ENCODE measurements at regions not wholly inside any gene's neighbourhood (a gene's known extent, or its start where the extent isn't known, plus 50 kb on each side); places are given as distances from the start of the nearest gene placed in this dataset.

DNA sequence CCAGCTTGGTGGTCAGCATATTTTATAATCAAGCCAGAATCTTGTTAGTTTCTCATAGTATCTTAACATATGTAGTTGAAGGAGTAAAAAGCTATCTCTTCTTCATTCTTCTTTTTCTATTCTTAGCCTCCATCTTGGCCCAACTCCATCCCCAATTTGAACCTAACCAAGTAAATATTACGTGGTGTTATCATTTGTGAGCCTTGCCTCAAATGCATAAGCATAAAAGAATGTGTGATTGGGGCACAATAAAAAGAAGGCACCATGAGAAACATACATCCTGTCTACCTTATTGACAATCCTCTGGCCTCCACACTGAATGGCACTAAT lies 181.4 kb upstream of the BMP4 start:
- Histone ChIP-seq H3K4me1 (peaks cover 9 to 22% of the 10 kb centered on the region in 2 donors), H3K27me3 (no peaks in the 10 kb centered on the region), H3K9me3 (no peaks in the 10 kb centered on the region), H3K4me3 (replicated peaks in 1 of 3) (no peak overlapping the region), H3K36me3 (no peaks in the 10 kb centered on the region), H3K27ac (peak overlapping the region; percentile 29 to 65 (median 46))
- intact Hi-C loops (cut with DNase I) = no loop called here
- DNase-seq = no peak
- no peak for TF ChIP-seq POLR2A (IDR thresholded peaks at IDR 0.05)
- TF ChIP-seq, protein P1, sequence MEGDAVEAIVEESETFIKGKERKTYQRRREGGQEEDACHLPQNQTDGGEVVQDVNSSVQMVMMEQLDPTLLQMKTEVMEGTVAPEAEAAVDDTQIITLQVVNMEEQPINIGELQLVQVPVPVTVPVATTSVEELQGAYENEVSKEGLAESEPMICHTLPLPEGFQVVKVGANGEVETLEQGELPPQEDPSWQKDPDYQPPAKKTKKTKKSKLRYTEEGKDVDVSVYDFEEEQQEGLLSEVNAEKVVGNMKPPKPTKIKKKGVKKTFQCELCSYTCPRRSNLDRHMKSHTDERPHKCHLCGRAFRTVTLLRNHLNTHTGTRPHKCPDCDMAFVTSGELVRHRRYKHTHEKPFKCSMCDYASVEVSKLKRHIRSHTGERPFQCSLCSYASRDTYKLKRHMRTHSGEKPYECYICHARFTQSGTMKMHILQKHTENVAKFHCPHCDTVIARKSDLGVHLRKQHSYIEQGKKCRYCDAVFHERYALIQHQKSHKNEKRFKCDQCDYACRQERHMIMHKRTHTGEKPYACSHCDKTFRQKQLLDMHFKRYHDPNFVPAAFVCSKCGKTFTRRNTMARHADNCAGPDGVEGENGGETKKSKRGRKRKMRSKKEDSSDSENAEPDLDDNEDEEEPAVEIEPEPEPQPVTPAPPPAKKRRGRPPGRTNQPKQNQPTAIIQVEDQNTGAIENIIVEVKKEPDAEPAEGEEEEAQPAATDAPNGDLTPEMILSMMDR (IDR thresholded peaks at IDR 0.05) = no peak
- 83 to 84% methylated on average over 1 of the region's 1 CpG for WGBS, 2 donors

DNA sequence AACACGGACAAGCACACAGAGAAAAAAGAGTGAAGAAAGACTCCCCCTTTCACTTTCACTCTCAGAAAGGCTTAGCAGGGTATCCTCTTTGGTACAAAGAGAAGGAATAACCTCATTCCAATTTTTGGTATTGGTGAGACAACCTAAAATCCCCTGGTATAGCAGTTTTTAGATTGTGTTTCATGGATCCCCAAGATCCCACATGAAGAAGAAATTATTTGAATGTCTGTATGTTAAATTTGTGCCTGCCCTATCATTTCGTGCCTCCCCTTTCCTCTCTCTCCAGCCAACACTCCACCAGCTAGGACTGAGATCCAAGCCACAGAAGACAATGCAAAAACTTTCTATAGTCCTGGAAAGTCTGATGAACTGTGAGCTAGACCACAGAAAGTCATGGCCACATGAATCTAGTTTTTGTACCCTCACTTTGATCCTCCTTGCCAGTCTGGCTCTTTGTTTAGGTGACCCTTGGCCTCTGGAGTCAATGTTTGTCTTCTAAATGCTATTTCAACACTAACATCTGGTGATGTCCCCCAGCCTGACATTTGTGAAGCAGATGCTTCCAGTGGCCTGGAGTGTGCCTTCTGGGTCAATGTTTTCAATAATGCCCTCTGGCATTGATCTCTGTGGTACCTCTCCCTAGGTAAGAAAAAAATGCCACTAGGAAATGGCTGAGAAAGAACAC lies 181.9 kb upstream of the BMP4 start:
- Histone ChIP-seq H3K4me1 (peaks cover 9 to 22% of the 10 kb centered on the region in 2 donors), H3K27ac (peak overlapping the region; percentile 29 to 65 (median 46)), H3K36me3 (no peaks in the 10 kb centered on the region), H3K4me3 (replicated peaks in 1 of 3) (no peak overlapping the region), H3K27me3 (no peaks in the 10 kb centered on the region), H3K9me3 (no peaks in the 10 kb centered on the region)
- TF ChIP-seq POLR2A (IDR thresholded peaks at IDR 0.05) = no peak
- TF ChIP-seq, protein P1 (IDR thresholded peaks at IDR 0.05) = no peak
- DNase-seq = no peak
- intact Hi-C loops (cut with DNase I) = no loop called here
- 76 to 84% methylated on average over 2 of the region's 2 CpGs for WGBS, 2 donors

DNA sequence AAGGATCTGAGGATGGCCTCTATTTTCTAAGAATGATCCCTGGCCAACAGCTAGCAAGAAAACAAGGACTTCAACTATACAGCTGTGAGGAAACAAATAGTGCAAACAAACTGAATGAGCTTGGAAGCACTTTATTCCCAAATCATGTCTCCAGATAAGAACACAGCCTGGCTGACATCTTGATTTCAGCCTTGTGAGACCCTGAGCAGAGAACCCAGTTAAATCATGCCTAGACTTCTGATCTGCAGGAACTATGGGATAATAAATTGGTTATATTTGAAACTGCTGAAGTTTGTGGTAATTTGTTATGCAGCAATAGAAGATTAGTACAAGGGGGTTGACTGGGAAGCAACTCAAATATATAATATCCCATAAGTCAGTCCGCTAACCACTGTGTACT lies 183.9 kb upstream of the BMP4 start:
- Histone ChIP-seq H3K4me3 (replicated peaks in 1 of 3) (no peak overlapping the region), H3K9me3 (no peaks in the 10 kb centered on the region), H3K27me3 (no peaks in the 10 kb centered on the region), H3K27ac (no peak overlapping the region), H3K36me3 (no peaks in the 10 kb centered on the region), H3K4me1 (peaks cover 9 to 22% of the 10 kb centered on the region in 2 donors)
- intact Hi-C loops (cut with DNase I) = no loop called here
- 86 to 93% methylated on average over 1 of the region's 1 CpG for whole genome bisulfite sequencing, 2 donors
- DNase-seq = no peak
- no peak for TF ChIP-seq POLR2A (IDR thresholded peaks at IDR 0.05)
- TF ChIP-seq, protein P1 (IDR thresholded peaks at IDR 0.05) = no peak

DNA sequence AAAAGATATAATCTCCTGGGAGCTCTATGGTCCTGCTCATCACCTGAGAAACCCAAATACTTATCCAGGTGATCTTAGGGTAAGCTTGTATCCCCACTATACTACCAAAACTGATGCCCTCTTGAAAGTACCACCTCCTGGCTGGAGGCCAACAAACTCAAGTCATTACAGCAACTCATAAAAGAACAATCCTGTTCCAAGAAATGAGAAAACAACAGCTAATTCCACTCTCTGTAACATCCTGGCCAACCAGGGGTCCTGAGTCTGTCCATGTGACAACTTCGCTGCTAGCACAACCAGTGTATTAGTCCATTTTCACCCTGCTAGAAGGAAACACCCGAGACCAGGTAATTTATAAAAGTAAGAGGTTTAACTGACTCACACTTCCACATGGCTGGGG lies 190.0 kb upstream of the BMP4 start:
- H3K9me3 ChIP-seq = no peaks in the 10 kb centered on the region
- no peaks in the 10 kb centered on the region for H3K27me3 ChIP-seq
- no peaks in the 10 kb centered on the region for H3K4me1 ChIP-seq
- H3K36me3 ChIP-seq = no peaks in the 10 kb centered on the region
- H3K27ac ChIP-seq = no peak overlapping the region
- H3K4me3 ChIP-seq (replicated peaks in 1 of 3) = no peak overlapping the region
- WGBS, 2 donors = 86 to 89% methylated on average over 2 of the region's 2 CpGs
- DNase-seq = peak; percentile 6 to 7
- TF ChIP-seq, protein P1 (IDR thresholded peaks at IDR 0.05) = no peak
- no peak for TF ChIP-seq POLR2A (IDR thresholded peaks at IDR 0.05)
- intact Hi-C loops (cut with DNase I) = no loop called here

DNA sequence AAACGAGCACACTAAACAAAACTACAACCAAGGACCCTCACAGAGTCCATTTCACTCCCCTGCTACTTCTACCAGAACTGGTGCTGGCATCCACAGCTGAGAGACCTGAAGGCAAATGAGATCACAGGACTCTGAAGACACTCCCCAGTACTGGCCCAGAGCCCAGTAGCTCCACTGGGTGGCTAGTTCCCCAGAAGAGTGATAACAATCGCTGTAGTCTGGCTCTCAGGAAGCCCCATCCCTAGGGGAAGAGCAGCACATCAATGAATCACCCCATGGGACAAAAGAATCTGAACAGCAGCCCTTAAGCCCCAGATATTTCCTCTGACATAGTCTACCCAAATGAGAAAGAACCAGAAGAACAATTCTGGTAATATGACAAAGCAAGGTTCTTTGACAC lies 190.7 kb upstream of the BMP4 start:
- H3K27ac ChIP-seq = no peak overlapping the region
- H3K36me3 ChIP-seq = no peaks in the 10 kb centered on the region
- H3K27me3 ChIP-seq = no peaks in the 10 kb centered on the region
- H3K4me3 ChIP-seq (replicated peaks in 1 of 3) = no peak overlapping the region
- WGBS, 2 donors = 74 to 75% methylated on average over 2 of the region's 2 CpGs
- H3K9me3 ChIP-seq = no peaks in the 10 kb centered on the region
- TF ChIP-seq, protein P1 (IDR thresholded peaks at IDR 0.05) = no peak
- TF ChIP-seq POLR2A (IDR thresholded peaks at IDR 0.05) = no peak
- intact Hi-C loops (cut with DNase I) = no loop called here
- peak; percentile 8 to 38 for DNase-seq
- H3K4me1 ChIP-seq = no peaks in the 10 kb centered on the region
